Keratinocyte (primary cell): ENCODE measurements at regions not wholly inside any gene's neighbourhood (a gene's known extent, or its start where the extent isn't known, plus 50 kb on each side); places are given as distances from the start of the nearest gene placed in this dataset.

Experiments used
- EZH2 ChIP-seq: IDR thresholded peaks from one replicate; pipeline ENCODE4 v1.6.1; 2012; ENCODE audit warnings: inconsistent platforms, mild to moderate bottlenecking, low read length, moderate library complexity
- TF ChIP-seq, protein P1 (sequence below), 3 experiments: IDR thresholded peaks in 1 of 3; conservative IDR thresholded peaks in 1 of 3; optimal IDR thresholded peaks in 1 of 3; 2 replicates in 2 of 3; 3 replicates in 1 of 3; pipeline versions ENCODE3 to v1.5.1; 2011; ENCODE audit warnings: low read length in 3 of 3, mild to moderate bottlenecking in 3 of 3, moderate library complexity in 2 of 3, control low read depth in 1 of 3, inconsistent platforms in 1 of 3; ENCODE audit not compliant: insufficient read depth in 2 of 3; ENCODE audit errors: extremely low read depth in 1 of 3

- no peak for TF ChIP-seq EZH2
- TF ChIP-seq, protein P1, sequence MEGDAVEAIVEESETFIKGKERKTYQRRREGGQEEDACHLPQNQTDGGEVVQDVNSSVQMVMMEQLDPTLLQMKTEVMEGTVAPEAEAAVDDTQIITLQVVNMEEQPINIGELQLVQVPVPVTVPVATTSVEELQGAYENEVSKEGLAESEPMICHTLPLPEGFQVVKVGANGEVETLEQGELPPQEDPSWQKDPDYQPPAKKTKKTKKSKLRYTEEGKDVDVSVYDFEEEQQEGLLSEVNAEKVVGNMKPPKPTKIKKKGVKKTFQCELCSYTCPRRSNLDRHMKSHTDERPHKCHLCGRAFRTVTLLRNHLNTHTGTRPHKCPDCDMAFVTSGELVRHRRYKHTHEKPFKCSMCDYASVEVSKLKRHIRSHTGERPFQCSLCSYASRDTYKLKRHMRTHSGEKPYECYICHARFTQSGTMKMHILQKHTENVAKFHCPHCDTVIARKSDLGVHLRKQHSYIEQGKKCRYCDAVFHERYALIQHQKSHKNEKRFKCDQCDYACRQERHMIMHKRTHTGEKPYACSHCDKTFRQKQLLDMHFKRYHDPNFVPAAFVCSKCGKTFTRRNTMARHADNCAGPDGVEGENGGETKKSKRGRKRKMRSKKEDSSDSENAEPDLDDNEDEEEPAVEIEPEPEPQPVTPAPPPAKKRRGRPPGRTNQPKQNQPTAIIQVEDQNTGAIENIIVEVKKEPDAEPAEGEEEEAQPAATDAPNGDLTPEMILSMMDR (optimal IDR thresholded peaks at IDR 0.05 in 1 of 3, IDR thresholded peaks at IDR 0.05 in 1 of 3, conservative IDR thresholded peaks at IDR 0.05 in 1 of 3; ENCODE audit: extremely low read depth in 1 of 3, insufficient read depth in 2 of 3, low read length in 3 of 3), result no peak
Measured at GRCh38 chr1:90189889-90190288, 195.0 kb downstream of the ZNF326 start.
